ENCODE measurements at regions not wholly inside any gene's neighbourhood (a gene's known extent, or its start where the extent isn't known, plus 50 kb on each side); places are given as distances from the start of the nearest gene placed in this dataset.
"Not testable (repeated sequence)": the region's sequence is repeated elsewhere in the genome, so short reads cannot be mapped to it uniquely, and the experiment has no call there.

- H3K9ac ChIP-seq (ENCODE audit: low read length in 5 of 5); H3K27ac ChIP-seq (ENCODE audit: low read depth, low read length); H3K4me3 ChIP-seq (ENCODE audit: low read depth in 1 of 5, low read length in 5 of 5); H3K36me3 ChIP-seq (ENCODE audit: control insufficient read depth in 5 of 5, insufficient read depth in 5 of 5, low read length in 5 of 5); H3K9me3 ChIP-seq (ENCODE audit: control insufficient read depth in 5 of 5, low read length in 5 of 5); H3K4me1 ChIP-seq (ENCODE audit: control insufficient read depth in 5 of 5, insufficient read depth in 5 of 5, low read length in 5 of 5); H3K27me3 ChIP-seq (ENCODE audit: control insufficient read depth in 5 of 5, insufficient read depth in 4 of 5, low read length in 5 of 5): not testable (repeated sequence)
These were observed 613.7 kb downstream of the TUBA3C start for GRCh38 chr13:18567890-18568289.

Measured in subcutaneous abdominal adipose tissue (tissue), 5 donors.